GM06990 (cell line): ENCODE measurements at regions not wholly inside any gene's neighbourhood (a gene's known extent, or its start where the extent isn't known, plus 50 kb on each side); places are given as distances from the start of the nearest gene placed in this dataset.

Experiments
- DNase-seq: peaks from one replicate; pipeline ENCODE4 v3.0.0-alpha.2; 2011; ENCODE audit not compliant: insufficient read length; ENCODE audit errors: extremely low read depth
- H3K27me3 ChIP-seq: replicated peaks from 2 replicates; pipeline ENCODE4 v1.6.0; 2011; ENCODE audit warnings: low read length; ENCODE audit not compliant: control insufficient read depth, insufficient read depth
- H3K36me3 ChIP-seq: 2 replicates; pipeline ENCODE4 v1.5.1; 2011; ENCODE audit warnings: low read length; ENCODE audit not compliant: control insufficient read depth, insufficient read depth
- H3K4me3 ChIP-seq: replicated peaks from 2 replicates; pipeline ENCODE4 v1.5.1; 2011; ENCODE audit warnings: low read depth, mild to moderate bottlenecking, control low read depth, low read length
- TF ChIP-seq, protein P1 (sequence below): IDR thresholded peaks from 2 replicates; pipeline ENCODE4 v1.5.1; 2011; ENCODE audit warnings: low read length, control low read depth, mild to moderate bottlenecking, inconsistent platforms; ENCODE audit not compliant: insufficient read depth, poor library complexity, severe bottlenecking

- TF ChIP-seq, protein P1, sequence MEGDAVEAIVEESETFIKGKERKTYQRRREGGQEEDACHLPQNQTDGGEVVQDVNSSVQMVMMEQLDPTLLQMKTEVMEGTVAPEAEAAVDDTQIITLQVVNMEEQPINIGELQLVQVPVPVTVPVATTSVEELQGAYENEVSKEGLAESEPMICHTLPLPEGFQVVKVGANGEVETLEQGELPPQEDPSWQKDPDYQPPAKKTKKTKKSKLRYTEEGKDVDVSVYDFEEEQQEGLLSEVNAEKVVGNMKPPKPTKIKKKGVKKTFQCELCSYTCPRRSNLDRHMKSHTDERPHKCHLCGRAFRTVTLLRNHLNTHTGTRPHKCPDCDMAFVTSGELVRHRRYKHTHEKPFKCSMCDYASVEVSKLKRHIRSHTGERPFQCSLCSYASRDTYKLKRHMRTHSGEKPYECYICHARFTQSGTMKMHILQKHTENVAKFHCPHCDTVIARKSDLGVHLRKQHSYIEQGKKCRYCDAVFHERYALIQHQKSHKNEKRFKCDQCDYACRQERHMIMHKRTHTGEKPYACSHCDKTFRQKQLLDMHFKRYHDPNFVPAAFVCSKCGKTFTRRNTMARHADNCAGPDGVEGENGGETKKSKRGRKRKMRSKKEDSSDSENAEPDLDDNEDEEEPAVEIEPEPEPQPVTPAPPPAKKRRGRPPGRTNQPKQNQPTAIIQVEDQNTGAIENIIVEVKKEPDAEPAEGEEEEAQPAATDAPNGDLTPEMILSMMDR = no peak
- no peak for DNase-seq
- H3K4me3 ChIP-seq = no peak overlapping the region
- H3K27me3 ChIP-seq = no peaks in the 10 kb centered on the region
- H3K36me3 ChIP-seq = no peaks in the 10 kb centered on the region
Observed at GRCh38 chr3:65181391-65181871, 493.6 kb upstream of the ADAMTS9 start.

GRCh38 chr3:65178703-65179102 is 490.9 kb upstream of the ADAMTS9 start:
- Histone ChIP-seq H3K27me3 (no peaks in the 10 kb centered on the region), H3K4me3 (no peak overlapping the region), H3K36me3 (no peaks in the 10 kb centered on the region)
- no peak for DNase-seq
- TF ChIP-seq, protein P1 = no peak

GRCh38 chr3:65177960-65178376 is 490.2 kb upstream of the ADAMTS9 start:
- no peak for DNase-seq
- H3K4me3 ChIP-seq = no peak overlapping the region
- TF ChIP-seq, protein P1 = no peak

GRCh38 chr3:65174713-65175112 is 486.9 kb upstream of the ADAMTS9 start:
- no peak overlapping the region for H3K4me3 ChIP-seq
- DNase-seq = no peak
- no peaks in the 10 kb centered on the region for H3K27me3 ChIP-seq
- TF ChIP-seq, protein P1 = no peak
- H3K36me3 ChIP-seq = no peaks in the 10 kb centered on the region

More at GRCh38 chr3:65177960-65178376, 490.2 kb upstream of the ADAMTS9 start:
- Histone ChIP-seq H3K27me3 (no peaks in the 10 kb centered on the region), H3K36me3 (no peaks in the 10 kb centered on the region)

DNA sequence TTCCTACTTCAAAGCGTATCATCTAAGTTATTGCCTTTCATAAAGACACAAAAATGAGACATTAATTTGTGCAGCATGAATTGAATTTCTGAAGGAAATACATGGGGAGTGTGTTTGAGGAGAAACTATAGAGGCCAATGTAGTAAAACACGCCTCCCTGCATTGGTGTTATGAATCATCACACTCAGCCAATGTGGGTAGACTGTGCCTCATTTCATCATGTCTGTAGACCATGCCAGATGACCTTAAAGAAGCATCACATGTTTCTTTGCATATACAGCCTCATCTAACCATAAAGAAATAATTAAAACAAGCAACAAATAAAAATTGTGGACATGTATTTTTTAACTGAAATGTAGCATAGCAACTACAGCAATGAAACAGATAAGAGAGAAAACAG is 486.0 kb upstream of the ADAMTS9 start:
- no peak for DNase-seq
- no peaks in the 10 kb centered on the region for H3K36me3 ChIP-seq
- H3K27me3 ChIP-seq = no peaks in the 10 kb centered on the region
- no peak overlapping the region for H3K4me3 ChIP-seq
- TF ChIP-seq, protein P1 = no peak

- TF ChIP-seq, protein P1 = no peak
- H3K36me3 ChIP-seq = no peaks in the 10 kb centered on the region
- no peak for DNase-seq
Observed at GRCh38 chr3:65172209-65172608, 484.4 kb upstream of the ADAMTS9 start.

More at GRCh38 chr3:65172209-65172608, 484.4 kb upstream of the ADAMTS9 start:
- Histone ChIP-seq H3K4me3 (no peak overlapping the region), H3K27me3 (no peaks in the 10 kb centered on the region)
